Adipocyte (in vitro differentiated cells): ENCODE measurements at regions not wholly inside any gene's neighbourhood (a gene's known extent, or its start where the extent isn't known, plus 50 kb on each side); places are given as distances from the start of the nearest gene placed in this dataset.
A peak's percentile ranks its signal among the peaks of the same experiment; 100 is the strongest.

Experiments
- DNase-seq: peaks from one replicate; pipeline ENCODE4 v3.0.0-alpha.2; 2015; ENCODE audit warnings: low read depth
- H3K27me3 ChIP-seq: replicated peaks from 2 replicates; pipeline ENCODE4 v1.7.0; 2013; ENCODE audit warnings: mild to moderate bottlenecking, low read length, moderate library complexity; ENCODE audit not compliant: control insufficient read depth, insufficient read depth
- H3K36me3 ChIP-seq: 2 replicates; pipeline ENCODE4 v1.7.0; 2013; ENCODE audit warnings: low read length, mild to moderate bottlenecking, moderate library complexity; ENCODE audit not compliant: control insufficient read depth, insufficient read depth, severe bottlenecking
- H3K4me1 ChIP-seq: 2 replicates; pipeline ENCODE4 v1.7.0; 2013; ENCODE audit warnings: mild to moderate bottlenecking, low read length, moderate library complexity; ENCODE audit not compliant: control insufficient read depth, insufficient read depth
- H3K4me3 ChIP-seq: 2 replicates; pipeline ENCODE4 v1.7.0; 2013; ENCODE audit warnings: mild to moderate bottlenecking, low read length, moderate library complexity
- H3K9ac ChIP-seq: 2 replicates; pipeline ENCODE4 v1.7.0; 2013; ENCODE audit warnings: mild to moderate bottlenecking, low read length, moderate library complexity
- H3K9me3 ChIP-seq: 2 replicates; pipeline ENCODE4 v1.7.0; 2013; ENCODE audit warnings: mild to moderate bottlenecking, low read length, moderate library complexity; ENCODE audit not compliant: control insufficient read depth

DNA sequence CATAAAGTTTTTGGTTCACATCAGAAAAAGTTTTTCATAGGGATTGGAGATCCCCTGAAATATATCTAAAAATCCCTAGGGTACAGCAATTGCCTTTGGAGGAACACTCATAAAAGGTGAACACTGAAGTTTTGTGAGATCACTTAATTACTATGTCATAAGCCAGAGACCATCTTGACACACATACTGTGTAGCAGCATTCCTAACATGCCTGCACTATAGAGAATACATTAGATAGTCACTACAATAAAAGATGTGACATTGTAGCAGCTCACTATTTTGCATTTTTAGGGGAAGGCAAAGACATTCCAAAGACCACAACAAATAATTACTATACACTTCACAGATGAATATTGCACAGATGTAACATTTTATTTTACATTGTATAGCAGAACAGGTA, 779.9 kb downstream of the KCNT2 start:
- no peak for DNase-seq
- Histone ChIP-seq H3K4me1 (no peaks in the 10 kb centered on the region), H3K9me3 (no peaks in the 10 kb centered on the region), H3K27me3 (no peaks in the 10 kb centered on the region), H3K4me3 (no peak overlapping the region), H3K36me3 (no peaks in the 10 kb centered on the region), H3K9ac (no peak overlapping the region)

DNA sequence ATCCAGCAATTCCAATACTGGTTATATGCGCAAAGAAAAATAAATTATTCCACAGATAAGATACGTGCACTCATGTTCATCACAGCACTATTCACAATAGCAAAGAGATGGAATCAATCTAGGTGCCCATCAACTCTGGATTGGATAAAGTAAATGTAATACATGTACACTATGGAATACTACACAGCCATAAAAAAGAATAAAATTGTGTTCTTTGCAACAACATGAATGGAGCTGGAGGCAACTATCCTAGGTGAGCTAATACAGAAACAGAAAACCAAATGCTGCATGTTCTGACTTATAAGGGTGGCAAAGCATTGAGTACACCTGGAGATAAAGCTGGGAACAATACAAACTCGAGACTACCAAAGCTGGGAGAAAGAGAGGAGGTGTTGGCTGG, 787.3 kb downstream of the KCNT2 start:
- Histone ChIP-seq H3K9ac (no peak overlapping the region), H3K4me3 (no peak overlapping the region), H3K4me1 (no peaks in the 10 kb centered on the region), H3K9me3 (no peaks in the 10 kb centered on the region), H3K36me3 (no peaks in the 10 kb centered on the region), H3K27me3 (no peaks in the 10 kb centered on the region)
- no peak for DNase-seq

DNA sequence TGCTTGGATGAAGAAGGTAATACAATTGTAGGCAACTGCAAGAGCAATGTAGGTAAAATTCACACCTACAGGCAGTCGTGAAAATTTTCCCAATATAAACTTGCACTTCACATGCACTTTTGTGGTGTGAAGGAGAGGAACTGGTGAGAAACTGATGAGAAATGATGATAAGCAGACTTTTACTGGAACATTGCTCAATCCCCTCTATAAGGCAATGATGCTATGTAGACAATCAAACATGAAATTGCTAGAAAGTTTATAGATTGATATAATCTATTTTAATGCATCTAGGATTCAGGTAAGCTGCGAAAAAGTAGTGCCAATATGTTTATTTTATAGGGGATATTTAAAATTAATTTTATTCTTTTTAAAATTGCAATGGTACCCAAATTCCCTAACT, 802.2 kb downstream of the KCNT2 start:
- H3K9ac ChIP-seq: no peak overlapping the region
- peak; percentile 17 for DNase-seq

DNA sequence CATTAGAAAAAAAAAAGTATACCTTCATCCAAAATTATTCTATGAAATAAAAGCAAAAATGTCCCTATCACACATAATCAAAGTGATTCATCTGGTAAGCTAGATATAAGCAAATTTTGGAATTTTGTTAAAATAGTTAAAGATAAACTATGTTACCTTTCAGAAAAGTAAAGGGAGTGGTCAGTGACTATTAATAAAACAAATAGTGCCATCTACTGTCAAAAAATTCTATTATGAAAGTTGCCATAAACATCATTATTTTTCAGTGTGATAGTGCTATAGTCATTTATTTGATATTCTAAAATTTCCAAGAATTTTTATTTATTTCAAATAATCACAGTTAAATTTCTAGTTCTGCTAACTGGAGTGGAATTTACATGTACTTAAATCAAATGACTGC, 803.7 kb downstream of the KCNT2 start:
- DNase-seq: peak; percentile 11
- H3K27me3 ChIP-seq: no peaks in the 10 kb centered on the region
- H3K4me1 ChIP-seq: no peaks in the 10 kb centered on the region
- H3K9ac ChIP-seq: no peak overlapping the region
- no peak overlapping the region for H3K4me3 ChIP-seq
- H3K36me3 ChIP-seq: no peaks in the 10 kb centered on the region
- H3K9me3 ChIP-seq: no peaks in the 10 kb centered on the region

More for the DNA sequence above, 802.2 kb downstream of the KCNT2 start:
- Histone ChIP-seq H3K4me3 (no peak overlapping the region), H3K36me3 (no peaks in the 10 kb centered on the region), H3K9me3 (no peaks in the 10 kb centered on the region), H3K27me3 (no peaks in the 10 kb centered on the region), H3K4me1 (no peaks in the 10 kb centered on the region)

DNA sequence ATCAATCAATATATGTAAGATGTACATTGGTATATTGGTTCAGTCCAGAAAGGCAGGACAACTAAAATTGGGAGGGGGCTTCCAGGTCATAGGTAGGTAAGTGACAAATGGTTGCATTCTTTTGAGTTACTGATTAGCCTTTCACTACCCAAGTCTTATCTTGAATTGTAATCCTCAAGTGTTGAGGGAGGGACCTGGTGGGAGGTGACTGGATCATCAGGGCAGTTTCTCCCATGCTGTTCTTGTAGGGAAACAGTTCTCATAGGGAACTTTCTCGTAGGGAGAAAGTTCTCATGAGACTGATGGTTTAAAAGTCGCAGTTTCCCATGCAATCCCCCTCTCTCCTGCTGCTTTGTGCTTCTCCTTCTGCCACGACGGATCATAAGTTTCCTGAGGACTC, 809.2 kb downstream of the KCNT2 start:
- Histone ChIP-seq H3K4me3 (no peak overlapping the region), H3K9ac (no peak overlapping the region), H3K9me3 (no peaks in the 10 kb centered on the region), H3K4me1 (no peaks in the 10 kb centered on the region), H3K27me3 (no peaks in the 10 kb centered on the region), H3K36me3 (no peaks in the 10 kb centered on the region)
- DNase-seq: no peak

DNA sequence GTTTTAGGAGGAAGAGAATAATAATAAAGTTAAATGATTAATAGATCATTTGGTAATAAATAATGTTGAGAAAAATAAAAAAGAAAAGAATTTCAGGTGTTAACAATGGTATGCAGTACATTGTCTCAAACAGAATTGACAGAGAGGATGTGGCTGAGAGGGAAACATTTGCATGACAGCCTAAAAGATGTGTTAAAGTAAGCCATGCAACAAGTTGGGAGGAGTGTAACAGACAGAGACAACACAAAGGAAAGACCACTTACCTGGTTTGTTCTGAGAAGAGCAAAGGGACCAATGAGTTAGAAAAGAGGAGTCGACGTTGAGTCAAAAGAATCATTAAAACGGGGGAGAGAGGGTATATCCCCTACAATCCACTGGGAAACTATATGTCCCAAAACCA, 814.0 kb downstream of the KCNT2 start:
- Histone ChIP-seq H3K27me3 (no peaks in the 10 kb centered on the region), H3K4me3 (no peak overlapping the region), H3K9me3 (no peaks in the 10 kb centered on the region), H3K9ac (no peak overlapping the region), H3K4me1 (no peaks in the 10 kb centered on the region), H3K36me3 (no peaks in the 10 kb centered on the region)
- DNase-seq: no peak

DNA sequence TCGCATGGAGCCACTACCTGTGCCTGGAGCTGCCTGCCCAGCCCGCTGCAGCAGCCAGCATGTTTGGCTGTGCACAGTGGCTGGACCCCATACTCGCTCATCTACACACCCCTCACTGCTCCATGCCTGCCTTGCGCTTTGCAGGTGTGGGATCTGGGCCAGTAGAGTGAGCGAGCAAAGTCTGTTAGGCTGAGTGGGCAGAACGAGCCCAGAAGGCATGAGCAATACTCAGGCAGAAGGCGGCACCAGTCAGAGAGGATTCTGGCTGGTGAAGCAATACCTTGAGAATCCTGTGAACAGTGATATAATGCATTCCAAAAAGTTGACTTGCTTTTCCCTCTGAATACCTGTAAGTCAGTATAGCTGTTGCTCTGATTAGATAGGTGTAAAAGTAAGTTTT, 816.4 kb downstream of the KCNT2 start:
- Histone ChIP-seq H3K36me3 (no peaks in the 10 kb centered on the region), H3K4me1 (no peaks in the 10 kb centered on the region), H3K9ac (no peak overlapping the region), H3K27me3 (no peaks in the 10 kb centered on the region), H3K9me3 (no peaks in the 10 kb centered on the region), H3K4me3 (no peak overlapping the region)
- peak; percentile 8 for DNase-seq

DNA sequence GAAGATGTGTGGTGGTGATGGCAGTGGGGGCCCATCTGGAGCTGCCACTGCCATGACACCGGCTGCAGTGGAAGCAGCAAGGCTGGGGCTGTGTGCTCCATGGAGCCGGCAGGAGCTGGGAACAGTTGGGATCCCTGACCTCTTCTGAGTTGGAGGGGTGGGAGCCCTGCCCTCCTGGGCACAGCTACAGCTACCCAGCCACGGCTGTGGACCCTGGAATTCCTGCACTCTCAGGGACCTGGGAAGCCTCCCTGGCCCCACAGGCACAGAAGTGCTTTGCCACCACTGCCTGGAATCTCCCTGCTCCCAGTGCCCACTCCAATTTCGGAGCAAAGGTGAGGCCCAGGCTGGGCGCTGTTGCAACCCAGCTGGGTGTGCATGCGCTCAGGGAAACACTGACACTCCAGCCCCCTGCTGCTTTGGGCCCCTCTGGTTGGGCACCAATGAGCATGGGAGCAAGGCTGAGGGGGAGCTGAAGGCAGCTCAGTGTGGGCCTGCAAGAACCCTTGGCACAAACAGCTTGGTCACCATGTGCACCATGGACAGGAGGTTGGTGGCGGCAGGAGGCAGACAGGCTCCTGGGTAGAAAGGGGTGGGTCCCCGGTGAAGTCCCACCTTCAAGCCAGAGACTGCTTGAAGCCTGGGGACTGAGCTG, 817.6 kb downstream of the KCNT2 start:
- H3K4me1 ChIP-seq: no peaks in the 10 kb centered on the region
- no peaks in the 10 kb centered on the region for H3K9me3 ChIP-seq
- H3K36me3 ChIP-seq: no peaks in the 10 kb centered on the region
- no peak overlapping the region for H3K4me3 ChIP-seq
- DNase-seq: no peak
- no peak overlapping the region for H3K9ac ChIP-seq
- no peaks in the 10 kb centered on the region for H3K27me3 ChIP-seq

DNA sequence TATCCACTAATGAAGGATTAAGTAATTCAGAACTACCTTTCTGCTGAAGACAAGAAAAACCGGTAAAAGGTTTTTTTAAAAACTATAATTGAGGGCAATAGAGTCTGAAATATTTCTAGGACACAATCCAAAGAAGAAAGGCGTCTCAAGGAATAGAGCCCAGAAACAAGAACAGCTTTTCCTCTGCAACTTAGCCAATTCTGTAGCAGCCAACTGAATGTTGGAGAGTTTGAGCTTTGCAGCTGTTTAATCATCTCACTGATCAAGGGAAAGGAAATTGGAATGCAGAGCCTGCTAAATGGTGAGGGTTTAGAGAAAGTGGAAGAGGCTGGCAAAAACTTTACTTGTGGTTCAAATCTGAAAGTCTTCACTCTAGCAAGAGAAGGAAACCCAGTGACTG, 818.9 kb downstream of the KCNT2 start:
- peak; percentile 14 for DNase-seq
- no peaks in the 10 kb centered on the region for H3K4me1 ChIP-seq

DNA sequence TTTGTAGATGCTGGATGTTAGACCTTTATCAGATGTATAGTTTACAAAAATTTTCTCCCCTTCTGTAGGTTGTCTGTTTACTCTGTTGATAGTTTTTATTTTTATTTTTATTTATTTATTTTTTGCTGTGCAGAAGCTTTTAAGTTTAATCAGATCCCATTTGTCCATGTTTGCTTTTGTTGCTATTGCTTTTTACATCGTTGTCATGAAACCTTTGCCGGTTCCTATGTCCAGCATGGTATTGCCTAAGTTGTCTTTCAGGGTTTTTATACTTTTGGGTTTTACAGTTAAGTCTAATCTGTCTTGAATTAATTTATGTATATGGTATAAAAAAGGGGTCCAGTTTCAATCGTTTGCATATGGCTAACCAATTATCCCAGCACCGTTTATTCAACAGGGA, 819.5 kb downstream of the KCNT2 start:
- H3K36me3 ChIP-seq: no peaks in the 10 kb centered on the region
- no peaks in the 10 kb centered on the region for H3K4me1 ChIP-seq
- no peak overlapping the region for H3K9ac ChIP-seq
- H3K4me3 ChIP-seq: no peak overlapping the region
- H3K27me3 ChIP-seq: no peaks in the 10 kb centered on the region
- H3K9me3 ChIP-seq: no peaks in the 10 kb centered on the region
- DNase-seq: no peak

More for the DNA sequence above, 818.9 kb downstream of the KCNT2 start:
- H3K9ac ChIP-seq: no peak overlapping the region
- H3K27me3 ChIP-seq: no peaks in the 10 kb centered on the region
- no peaks in the 10 kb centered on the region for H3K9me3 ChIP-seq
- no peak overlapping the region for H3K4me3 ChIP-seq
- no peaks in the 10 kb centered on the region for H3K36me3 ChIP-seq

DNA sequence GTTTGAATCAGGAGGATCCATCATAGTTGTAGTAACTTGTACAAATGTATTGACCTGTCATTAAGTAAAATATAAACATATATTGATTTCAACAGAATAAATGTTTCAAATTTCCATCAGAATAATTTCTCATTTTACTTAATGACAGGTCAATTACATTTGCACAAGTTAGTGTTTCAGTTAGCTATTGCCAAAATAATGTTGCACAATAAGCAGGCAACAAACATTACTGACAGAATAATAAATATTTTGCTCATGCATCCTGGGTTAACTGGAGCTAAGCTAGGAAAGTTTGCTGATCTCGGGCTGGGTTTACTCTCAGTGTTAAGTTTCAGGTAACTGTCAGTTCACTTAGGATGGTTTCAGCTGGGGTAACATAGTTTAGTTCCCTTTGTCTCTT, 822.4 kb downstream of the KCNT2 start:
- Histone ChIP-seq H3K4me1 (no peaks in the 10 kb centered on the region), H3K36me3 (no peaks in the 10 kb centered on the region), H3K27me3 (no peaks in the 10 kb centered on the region), H3K4me3 (no peak overlapping the region), H3K9me3 (no peaks in the 10 kb centered on the region), H3K9ac (no peak overlapping the region)
- DNase-seq: no peak

DNA sequence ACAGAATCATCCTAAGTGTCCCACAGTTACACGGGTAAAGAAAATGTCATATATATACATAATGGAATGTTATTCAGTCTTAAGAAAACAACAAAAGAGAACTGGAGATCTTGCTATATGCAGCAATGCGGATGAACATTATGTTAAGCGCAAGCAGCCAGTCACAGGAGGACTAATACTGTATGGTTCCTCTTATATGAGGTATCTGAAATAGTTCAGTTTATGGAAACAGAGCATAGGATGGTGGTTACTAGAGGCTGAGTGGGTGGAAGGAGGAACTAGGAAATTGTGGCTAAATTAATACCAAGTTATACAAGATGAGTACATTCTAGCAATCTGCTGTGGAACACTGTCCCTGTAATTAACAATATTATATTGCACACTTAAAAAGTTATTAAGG, 834.3 kb downstream of the KCNT2 start:
- no peak for DNase-seq
- H3K9ac ChIP-seq: no peak overlapping the region
- H3K4me3 ChIP-seq: no peak overlapping the region
- no peaks in the 10 kb centered on the region for H3K4me1 ChIP-seq
- H3K27me3 ChIP-seq: no peaks in the 10 kb centered on the region
- no peaks in the 10 kb centered on the region for H3K36me3 ChIP-seq
- no peaks in the 10 kb centered on the region for H3K9me3 ChIP-seq
